Prostate gland (tissue), 2 donors: ENCODE measurements at regions not wholly inside any gene's neighbourhood (a gene's known extent, or its start where the extent isn't known, plus 50 kb on each side); places are given as distances from the start of the nearest gene placed in this dataset.

Experiments used
- DNase-seq: peaks from one replicate; pipeline ENCODE4 v3.0.0-alpha.2; 2019; ENCODE audit warnings: low spot score
- H3K27ac ChIP-seq, 2 donors: fragments of 200-600 bp; sonication (generic); 2 replicates each; pipeline ENCODE4 v1.5.1; 2017 to 2019
- H3K27me3 ChIP-seq: fragments of 200-600 bp; sonication (generic); replicated peaks from 2 replicates; pipeline ENCODE4 v1.5.1; 2019; ENCODE audit not compliant: insufficient read depth
- H3K36me3 ChIP-seq, 2 donors: fragments of 200-600 bp; sonication (generic); 1 replicate in 1 of 2; 2 replicates in 1 of 2; pipeline versions ENCODE4 v1.5.1 to v1.8.1; 2017 to 2019
- H3K4me1 ChIP-seq: fragments of 200-600 bp; sonication (generic); replicated peaks from 2 replicates; pipeline ENCODE4 v1.5.1; 2019
- H3K4me3 ChIP-seq, 2 donors: fragments of 200-600 bp; sonication (generic); 2 replicates each; pipeline ENCODE4 v1.5.1; 2017 to 2019
- H3K9me3 ChIP-seq: fragments of 200-600 bp; sonication (generic); 2 replicates; pipeline ENCODE4 v1.5.1; 2017
- POLR2A ChIP-seq: fragments of 450-650 bp; IDR thresholded peaks from one replicate; pipeline ENCODE4 v1.6.1; 2016; ENCODE audit warnings: antibody characterized with exemption, mild to moderate bottlenecking
- POLR2AphosphoS5 ChIP-seq: sonication (generic); formaldehyde crosslinking; IDR thresholded peaks from one replicate; pipeline ENCODE4 v1.6.1; 2017; ENCODE audit warnings: antibody characterized with exemption
- WGBS: methylation state at CpG from one replicate; pipeline ENCODE4 v1.1.5; 2018; 5-methylcytosine and 5-hydroxymethylcytosine counted together
- intact Hi-C: fragments of 100-400 bp; cut with DNase I; formaldehyde crosslinking; loops from one replicate; pipeline ENCODE4 v1.14.2; 2022
- TF ChIP-seq, protein P1 (sequence below), 4 experiments: fragments of 200-600 bp in 2 of 4; fragments of 450-650 bp in 2 of 4; sonication (generic) in 2 of 4; IDR thresholded peaks; 1 replicate in 3 of 4; 2 replicates in 1 of 4; pipeline ENCODE4 v1.5.1; 2016 to 2019; ENCODE audit warnings: antibody characterized with exemption in 4 of 4, mild to moderate bottlenecking in 2 of 4, moderate library complexity in 2 of 4

DNA sequence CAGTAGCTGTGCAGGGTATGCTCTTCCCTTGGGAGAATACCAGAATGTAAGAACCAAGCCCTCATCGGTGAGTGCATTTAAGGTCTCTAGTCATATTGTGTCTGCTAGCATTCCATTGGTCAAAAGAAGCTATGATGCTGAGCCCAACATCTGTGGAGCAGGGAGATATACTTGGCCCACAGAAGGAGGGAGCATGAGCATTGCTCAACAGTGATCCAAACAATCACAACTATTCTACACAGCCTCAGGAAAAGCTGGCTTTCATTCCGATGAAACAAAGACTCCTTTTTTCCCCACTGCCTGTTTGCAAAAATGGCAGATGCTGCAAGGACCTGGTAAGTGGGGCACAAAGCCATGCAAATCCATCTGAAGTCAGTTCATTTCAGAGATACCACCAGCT lies 80.6 kb upstream of the DHX15 start:
- Histone ChIP-seq H3K36me3 (no peaks in the 10 kb centered on the region), H3K27ac (no peak overlapping the region), H3K9me3 (no peaks in the 10 kb centered on the region), H3K4me3 (no peak overlapping the region), H3K4me1 (no peaks in the 10 kb centered on the region), H3K27me3 (no peaks in the 10 kb centered on the region)
- intact Hi-C loops = no loop called here
- 59% methylated on average over 2 of the region's 2 CpGs for WGBS
- TF ChIP-seq, protein P1, sequence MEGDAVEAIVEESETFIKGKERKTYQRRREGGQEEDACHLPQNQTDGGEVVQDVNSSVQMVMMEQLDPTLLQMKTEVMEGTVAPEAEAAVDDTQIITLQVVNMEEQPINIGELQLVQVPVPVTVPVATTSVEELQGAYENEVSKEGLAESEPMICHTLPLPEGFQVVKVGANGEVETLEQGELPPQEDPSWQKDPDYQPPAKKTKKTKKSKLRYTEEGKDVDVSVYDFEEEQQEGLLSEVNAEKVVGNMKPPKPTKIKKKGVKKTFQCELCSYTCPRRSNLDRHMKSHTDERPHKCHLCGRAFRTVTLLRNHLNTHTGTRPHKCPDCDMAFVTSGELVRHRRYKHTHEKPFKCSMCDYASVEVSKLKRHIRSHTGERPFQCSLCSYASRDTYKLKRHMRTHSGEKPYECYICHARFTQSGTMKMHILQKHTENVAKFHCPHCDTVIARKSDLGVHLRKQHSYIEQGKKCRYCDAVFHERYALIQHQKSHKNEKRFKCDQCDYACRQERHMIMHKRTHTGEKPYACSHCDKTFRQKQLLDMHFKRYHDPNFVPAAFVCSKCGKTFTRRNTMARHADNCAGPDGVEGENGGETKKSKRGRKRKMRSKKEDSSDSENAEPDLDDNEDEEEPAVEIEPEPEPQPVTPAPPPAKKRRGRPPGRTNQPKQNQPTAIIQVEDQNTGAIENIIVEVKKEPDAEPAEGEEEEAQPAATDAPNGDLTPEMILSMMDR (IDR thresholded peaks at IDR 0.05) = no peak
- TF ChIP-seq POLR2A (no peak), POLR2AphosphoS5 (no peak)
- no peak for DNase-seq

DNA sequence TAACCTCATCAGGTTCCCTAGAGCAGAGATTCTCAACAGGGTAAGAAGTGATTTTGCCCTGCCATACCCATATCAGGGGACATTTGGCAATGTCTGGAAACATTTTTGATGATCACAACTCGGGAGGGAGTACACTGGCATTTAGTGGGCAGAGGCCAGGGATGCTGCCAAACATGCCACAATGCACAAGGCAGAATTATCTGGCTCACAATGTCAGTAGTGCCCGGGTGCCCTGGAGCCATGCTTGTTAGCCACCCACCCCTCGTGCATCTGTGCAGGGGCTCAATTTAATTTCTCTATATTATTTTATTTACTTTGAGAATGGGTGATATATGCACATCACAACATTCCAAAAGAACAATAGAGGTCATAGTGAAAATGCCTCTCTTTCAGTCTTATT lies 82.0 kb upstream of the DHX15 start:
- Histone ChIP-seq H3K27ac (no peak overlapping the region), H3K4me1 (no peaks in the 10 kb centered on the region), H3K9me3 (no peaks in the 10 kb centered on the region), H3K27me3 (no peaks in the 10 kb centered on the region), H3K4me3 (no peak overlapping the region), H3K36me3 (no peaks in the 10 kb centered on the region)
- 72% methylated on average over 3 of the region's 3 CpGs for WGBS
- no peak for DNase-seq
- TF ChIP-seq POLR2A (no peak), POLR2AphosphoS5 (no peak)
- TF ChIP-seq, protein P1 (IDR thresholded peaks at IDR 0.05) = no peak
- intact Hi-C loops = no loop called here

DNA sequence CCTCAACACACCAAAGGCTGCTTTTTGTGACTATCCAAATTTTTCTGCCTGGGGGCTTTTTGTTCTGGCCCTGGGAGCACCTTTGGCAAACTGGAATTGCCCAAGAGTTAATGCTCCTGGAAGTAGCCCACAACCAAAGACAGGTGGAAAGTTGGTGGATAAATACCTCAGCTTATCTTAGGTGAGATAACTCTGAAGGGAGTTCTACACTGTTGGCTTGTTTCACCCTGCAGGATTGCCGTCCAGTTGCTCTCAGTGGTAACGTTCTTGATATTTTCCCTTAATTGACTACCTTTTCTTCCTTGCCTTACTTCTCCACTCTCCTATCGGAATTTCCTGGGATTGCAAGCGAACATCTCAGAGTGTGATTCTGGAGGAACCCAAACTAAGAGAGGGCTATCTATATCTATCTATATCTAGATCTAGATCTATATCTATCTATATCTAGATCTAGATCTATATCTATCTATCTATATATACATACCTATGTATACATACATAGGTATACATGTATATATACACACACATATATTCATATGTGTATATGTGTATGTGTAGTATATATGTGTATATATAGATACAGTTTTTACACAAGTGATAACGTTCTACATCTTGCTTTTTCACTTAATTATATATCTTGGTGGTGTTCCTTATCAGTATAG lies 82.6 kb upstream of the DHX15 start:
- Histone ChIP-seq H3K9me3 (no peaks in the 10 kb centered on the region), H3K4me1 (no peaks in the 10 kb centered on the region), H3K27ac (no peak overlapping the region), H3K4me3 (no peak overlapping the region), H3K27me3 (no peaks in the 10 kb centered on the region), H3K36me3 (no peaks in the 10 kb centered on the region)
- WGBS = 94% methylated on average over 5 of the region's 5 CpGs
- no peak for DNase-seq
- intact Hi-C loops = no loop called here
- no peak for TF ChIP-seq POLR2A
- no peak for TF ChIP-seq POLR2AphosphoS5
- TF ChIP-seq, protein P1 (IDR thresholded peaks at IDR 0.05) = no peak

DNA sequence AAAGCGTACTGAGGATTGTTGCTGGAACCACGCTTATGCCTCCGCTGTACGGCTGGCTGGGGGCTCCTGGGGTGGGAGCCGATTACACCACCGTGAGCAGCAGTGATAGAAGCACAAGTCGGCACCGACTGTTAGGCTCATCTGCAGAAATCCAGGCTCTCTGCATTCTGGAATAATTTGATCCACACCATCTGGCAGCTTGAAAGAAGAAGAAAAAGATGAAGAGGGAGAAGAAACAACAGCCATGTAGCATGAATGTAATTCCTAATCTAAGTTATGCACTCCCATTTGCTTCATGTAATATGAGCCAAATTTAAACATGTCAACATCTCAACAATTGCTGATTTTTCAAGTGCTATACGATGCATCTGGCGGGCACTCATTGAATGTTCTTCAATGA lies 84.6 kb upstream of the DHX15 start:
- WGBS = 77% methylated on average over 10 of the region's 10 CpGs
- Histone ChIP-seq H3K27me3 (no peaks in the 10 kb centered on the region), H3K4me1 (no peaks in the 10 kb centered on the region), H3K36me3 (no peaks in the 10 kb centered on the region), H3K4me3 (no peak overlapping the region), H3K27ac (no peak overlapping the region), H3K9me3 (no peaks in the 10 kb centered on the region)
- no peak for TF ChIP-seq POLR2A
- no peak for TF ChIP-seq POLR2AphosphoS5
- TF ChIP-seq, protein P1 (IDR thresholded peaks at IDR 0.05) = no peak
- intact Hi-C loops = no loop called here
- DNase-seq = no peak

DNA sequence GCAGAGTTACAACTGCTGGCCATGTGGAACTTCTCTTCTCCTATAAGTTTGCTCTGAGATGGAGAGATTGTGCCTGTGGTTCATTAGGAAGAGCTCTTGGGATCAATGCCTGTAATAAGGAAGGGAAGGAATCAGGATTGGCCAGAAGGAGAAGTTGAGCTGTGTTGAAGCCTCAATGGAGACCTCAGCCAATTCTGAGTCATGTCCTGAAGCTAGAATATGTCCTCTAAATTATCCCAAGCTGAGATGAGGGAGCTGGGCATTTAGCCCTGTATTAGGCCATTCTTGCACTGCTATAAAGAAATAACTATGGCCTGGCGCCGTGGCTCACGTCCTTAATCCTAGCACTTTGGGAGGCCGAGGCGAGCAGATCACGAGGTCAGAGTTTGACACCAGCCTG lies 85.4 kb upstream of the DHX15 start:
- 96% methylated on average over 6 of the region's 6 CpGs for WGBS
- TF ChIP-seq, protein P1 (IDR thresholded peaks at IDR 0.05) = no peak
- TF ChIP-seq POLR2A (no peak), POLR2AphosphoS5 (no peak)
- H3K4me1 ChIP-seq = no peaks in the 10 kb centered on the region
- no peak overlapping the region for H3K27ac ChIP-seq
- no peaks in the 10 kb centered on the region for H3K27me3 ChIP-seq
- H3K9me3 ChIP-seq = no peaks in the 10 kb centered on the region
- intact Hi-C loops = no loop called here
- DNase-seq = no peak
- H3K36me3 ChIP-seq = no peaks in the 10 kb centered on the region
- no peak overlapping the region for H3K4me3 ChIP-seq
